A673 (cell line): ENCODE measurements at regions not wholly inside any gene's neighbourhood (a gene's known extent, or its start where the extent isn't known, plus 50 kb on each side); places are given as distances from the start of the nearest gene placed in this dataset.

Experiments used
- BruUV-seq: library from RNA; stranded (reverse); fragments of 400-500 nt; replicated peaks from 2 replicates; lab custom pipeline; 2021; lab: Mats Ljungman, UMichigan
- CTCF ChIA-PET: fragments of 300-600 bp; sonication (Branson Sonifier 250); formaldehyde crosslinking; loops from one replicate; lab custom pipeline; 2022; ENCODE audit warnings: antibody characterized with exemption; lab: Charles Lee
- POLR2A ChIA-PET: fragments of 300-600 bp; sonication (Branson Sonifier 250); formaldehyde crosslinking; loops from one replicate; lab custom pipeline; 2022; ENCODE audit warnings: antibody characterized with exemption; ENCODE audit not compliant: low non-redundant PET; lab: Charles Lee
- DNase-seq: peaks from one replicate; pipeline ENCODE4 v3.0.0-alpha.2; 2015; ENCODE audit warnings: low spot score
- H3K27ac ChIP-seq: fragments of 200-600 bp; sonication (generic); 2 replicates; pipeline ENCODE4 v1.5.1; 2016; ENCODE audit warnings: mixed run types, low read depth, mild to moderate bottlenecking, mixed read lengths, antibody characterized with exemption, low read length; ENCODE audit not compliant: poor library complexity, severe bottlenecking
- H3K27me3 ChIP-seq: fragments of 200-600 bp; sonication (generic); replicated peaks from 2 replicates; pipeline ENCODE4 v1.6.1; 2017; ENCODE audit warnings: mixed run types, low read depth, mild to moderate bottlenecking, mixed read lengths, antibody characterized with exemption, low read length; ENCODE audit not compliant: insufficient read depth, poor library complexity
- H3K36me3 ChIP-seq: fragments of 200-600 bp; sonication (generic); 2 replicates; pipeline ENCODE4 v1.6.1; 2016; ENCODE audit warnings: mixed run types, mild to moderate bottlenecking, mixed read lengths, antibody characterized with exemption, low read length; ENCODE audit not compliant: insufficient read depth, poor library complexity, severe bottlenecking
- H3K4me1 ChIP-seq: fragments of 200-600 bp; sonication (generic); 2 replicates; pipeline ENCODE4 v1.6.1; 2017; ENCODE audit warnings: mixed run types, mild to moderate bottlenecking, mixed read lengths, antibody characterized with exemption, low read length; ENCODE audit not compliant: insufficient read depth, poor library complexity, severe bottlenecking
- H3K4me3 ChIP-seq: fragments of 200-600 bp; sonication (generic); 2 replicates; pipeline ENCODE4 v1.5.1; 2016; ENCODE audit warnings: low read depth, mixed run types, mild to moderate bottlenecking, mixed read lengths, low read length; ENCODE audit not compliant: poor library complexity, severe bottlenecking
- H3K9me3 ChIP-seq: fragments of 200-600 bp; sonication (generic); 2 replicates; pipeline ENCODE4 v1.6.1; 2016; ENCODE audit warnings: mixed run types, low read depth, mild to moderate bottlenecking, mixed read lengths, antibody characterized with exemption, low read length; ENCODE audit not compliant: poor library complexity, severe bottlenecking
- CTCF ChIP-seq: fragments of 300-800, 200-600 bp; sonication (generic); conservative IDR thresholded peaks from 2 replicates; pipeline ENCODE4 v1.5.1; 2017; ENCODE audit warnings: low read depth, mild to moderate bottlenecking, antibody characterized with exemption, low read length, moderate library complexity, mixed read lengths
- EZH2 ChIP-seq: fragments of 200-600 bp; sonication (generic); IDR thresholded peaks from 2 replicates; pipeline ENCODE4 v1.6.1; 2017; ENCODE audit warnings: borderline replicate concordance, low read depth, mild to moderate bottlenecking, mixed read lengths, antibody characterized with exemption, low read length; ENCODE audit not compliant: poor library complexity, severe bottlenecking
- intact Hi-C: fragments of 100-400 bp; cut with micrococcal nuclease; formaldehyde crosslinking; loops from one replicate; pipeline ENCODE4 v1.10.0; 2022; ENCODE audit not compliant: unreplicated experiment

GRCh38 chr12:42666671-42667243, 77.2 kb upstream of the PRICKLE1 start:
- H3K4me1 ChIP-seq, result no peaks in the 10 kb centered on the region
- CTCF ChIA-PET, result no interaction called here
- no peaks in the 10 kb centered on the region for H3K9me3 ChIP-seq
- no peak for TF ChIP-seq EZH2
- TF ChIP-seq CTCF, result no peak
- no peaks in the 10 kb centered on the region for H3K36me3 ChIP-seq
- H3K4me3 ChIP-seq, result no peak overlapping the region
- no peak overlapping the region for H3K27ac ChIP-seq
- intact Hi-C loops, result no loop called here
- H3K27me3 ChIP-seq, result no peaks in the 10 kb centered on the region
- DNase-seq, result no peak
- no TSS peak for BruUV-seq
- POLR2A ChIA-PET, result no interaction called here

- intact Hi-C loops, result no loop called here
- ChIA-PET CTCF (no interaction called here), POLR2A (no interaction called here)
- Histone ChIP-seq H3K27ac (no peak overlapping the region), H3K9me3 (no peaks in the 10 kb centered on the region), H3K4me3 (no peak overlapping the region), H3K36me3 (no peaks in the 10 kb centered on the region), H3K4me1 (no peaks in the 10 kb centered on the region), H3K27me3 (no peaks in the 10 kb centered on the region)
- TF ChIP-seq CTCF, result no peak
- no TSS peak for BruUV-seq
- no peak for DNase-seq
These were observed 74.1 kb upstream of the PRICKLE1 start for GRCh38 chr12:42663621-42664020.

- TF ChIP-seq CTCF (no peak), EZH2 (no peak)
- Histone ChIP-seq H3K27me3 (no peaks in the 10 kb centered on the region), H3K4me3 (no peak overlapping the region), H3K4me1 (no peaks in the 10 kb centered on the region), H3K36me3 (no peaks in the 10 kb centered on the region), H3K9me3 (no peaks in the 10 kb centered on the region), H3K27ac (no peak overlapping the region)
- DNase-seq, result no peak
- POLR2A ChIA-PET, result no interaction called here
- CTCF ChIA-PET, result no interaction called here
- intact Hi-C loops, result no loop called here
- no TSS peak for BruUV-seq
These were observed 71.7 kb upstream of the PRICKLE1 start for GRCh38 chr12:42660968-42661937.
